ENCODE measurements at regions not wholly inside any gene's neighbourhood (a gene's known extent, or its start where the extent isn't known, plus 50 kb on each side); places are given as distances from the start of the nearest gene placed in this dataset.

- DNase-seq (ENCODE audit: low spot score), result no peak
Observed at GRCh38 chr5:174336479-174336878, 291.0 kb downstream of the NSG2 start.

GRCh38 chr5:174337276-174338184 is 292.0 kb downstream of the NSG2 start:
- DNase-seq (ENCODE audit: low spot score), result no peak

DNA sequence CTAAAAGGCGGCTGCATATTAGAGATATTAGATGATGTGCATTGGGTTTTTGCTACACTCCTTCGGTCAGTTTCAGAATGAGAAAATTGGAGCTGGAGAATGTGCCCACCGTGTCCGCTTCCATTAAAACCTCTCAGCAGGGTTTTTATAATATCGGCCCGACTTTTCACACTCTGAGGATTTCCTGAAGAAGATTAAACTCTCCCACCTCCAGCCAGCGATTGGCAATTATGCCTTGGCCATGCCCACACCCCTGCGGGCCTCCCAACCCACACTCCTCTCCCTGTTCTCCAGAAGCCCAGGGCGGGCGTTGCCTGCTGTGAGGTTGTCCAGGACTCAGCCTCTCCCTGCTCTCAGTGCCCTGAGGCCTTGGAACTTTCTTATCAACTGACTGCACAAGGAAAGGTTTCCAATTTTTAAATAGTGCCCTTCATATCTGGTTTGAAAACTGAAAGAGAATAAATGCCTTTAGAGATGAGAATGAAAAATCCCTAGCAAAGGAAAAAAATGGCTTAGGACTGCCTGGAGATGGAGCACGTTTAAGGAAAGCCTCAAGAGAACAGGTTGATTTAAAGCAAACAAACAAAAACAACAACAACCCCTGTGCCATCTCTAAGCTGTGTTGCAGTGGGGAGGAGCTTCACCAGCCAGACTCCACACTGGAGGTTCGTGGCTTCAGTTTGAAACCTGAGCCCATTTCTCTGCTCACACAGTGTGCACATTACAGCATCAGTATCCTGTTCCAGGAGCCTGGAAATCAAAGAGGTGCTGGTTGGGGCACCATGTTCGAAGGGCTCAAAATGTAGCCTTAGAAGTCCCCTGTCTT is 292.9 kb downstream of the NSG2 start:
- DNase-seq (ENCODE audit: low spot score), result peak; percentile 65

DNA sequence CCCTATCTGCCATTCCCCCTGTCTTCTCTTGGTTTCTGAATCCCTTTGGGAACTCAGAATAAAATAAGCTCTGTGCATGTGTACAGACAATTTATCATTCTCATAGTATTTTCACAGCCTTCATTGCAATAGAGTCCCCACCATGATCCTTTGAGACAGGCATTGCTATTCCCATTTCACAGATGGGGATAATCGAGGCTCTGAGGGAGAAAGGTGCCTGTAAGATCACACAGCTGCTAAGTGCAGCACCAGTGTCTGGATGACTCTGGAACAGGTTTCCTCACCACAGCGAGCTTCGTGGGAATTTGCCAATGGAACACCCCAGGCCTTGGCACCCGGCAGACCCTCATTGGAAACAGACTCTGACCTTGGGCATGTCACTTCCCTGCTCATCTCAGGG is 293.6 kb downstream of the NSG2 start:
- DNase-seq (ENCODE audit: low spot score), result no peak

DNA sequence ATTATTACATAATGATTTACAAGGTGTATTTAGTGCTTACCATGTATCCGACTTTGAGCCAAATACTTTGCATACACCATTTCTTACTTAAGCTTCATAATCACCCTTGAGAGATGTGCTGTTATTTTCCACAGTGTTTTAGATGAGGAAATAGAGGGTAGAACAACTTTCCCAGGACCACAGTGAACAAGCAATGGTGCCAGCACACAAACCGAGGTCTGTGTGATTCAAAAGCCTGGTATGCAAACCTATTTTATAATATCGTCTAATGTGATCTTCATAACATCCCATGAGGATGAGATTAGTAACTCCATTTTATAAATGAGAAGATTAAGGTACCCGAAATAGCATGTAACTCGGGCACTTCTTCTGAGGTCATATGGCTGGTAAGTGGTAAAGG is 294.7 kb downstream of the NSG2 start:
- no peak for DNase-seq (ENCODE audit: low spot score)

DNA sequence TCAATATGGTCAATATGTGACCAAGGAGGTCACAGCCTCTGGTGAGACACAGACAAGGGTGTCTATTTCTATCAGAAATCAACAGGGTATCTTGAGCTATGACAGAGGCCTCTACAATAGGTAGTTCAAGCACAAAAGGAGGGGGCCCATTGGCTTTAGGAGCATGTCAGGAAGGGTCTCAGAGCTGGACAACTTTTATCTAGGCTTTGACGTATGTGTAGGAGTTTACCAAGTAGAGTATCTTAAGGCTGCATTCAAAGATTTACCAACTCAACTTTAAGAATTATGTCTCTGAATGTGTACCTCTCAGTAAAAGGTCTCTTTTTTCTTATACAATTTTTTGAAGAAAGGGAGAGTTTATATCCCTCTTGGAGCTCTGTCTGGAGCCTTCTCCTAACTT is 297.2 kb downstream of the NSG2 start:
- DNase-seq (ENCODE audit: low spot score), result no peak

- no peak for DNase-seq (ENCODE audit: low spot score)
Observed at GRCh38 chr5:174343826-174344225, 298.3 kb downstream of the NSG2 start.

DNA sequence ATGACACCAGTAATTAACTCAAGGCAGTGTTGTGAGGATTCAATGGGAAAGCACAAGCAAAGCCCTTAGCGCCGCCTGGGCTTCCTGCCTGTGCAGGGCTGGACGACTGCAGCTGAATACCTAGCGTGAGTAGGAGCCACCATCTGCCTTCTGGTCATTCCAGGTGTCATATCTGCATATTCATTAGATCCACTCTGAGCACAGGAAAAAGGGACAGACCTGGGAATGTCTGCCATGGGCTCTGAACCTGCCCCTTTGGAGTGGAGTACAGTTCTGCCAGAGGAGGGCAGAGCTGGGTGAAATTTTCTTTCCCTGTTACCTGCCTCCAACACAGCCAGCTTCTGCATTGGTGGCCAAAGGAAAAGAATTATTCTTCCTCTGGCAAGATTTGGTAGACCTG is 298.8 kb downstream of the NSG2 start:
- DNase-seq (ENCODE audit: low spot score), result no peak

GRCh38 chr5:174347183-174347582 is 301.7 kb downstream of the NSG2 start:
- DNase-seq (ENCODE audit: low spot score), result no peak

DNA sequence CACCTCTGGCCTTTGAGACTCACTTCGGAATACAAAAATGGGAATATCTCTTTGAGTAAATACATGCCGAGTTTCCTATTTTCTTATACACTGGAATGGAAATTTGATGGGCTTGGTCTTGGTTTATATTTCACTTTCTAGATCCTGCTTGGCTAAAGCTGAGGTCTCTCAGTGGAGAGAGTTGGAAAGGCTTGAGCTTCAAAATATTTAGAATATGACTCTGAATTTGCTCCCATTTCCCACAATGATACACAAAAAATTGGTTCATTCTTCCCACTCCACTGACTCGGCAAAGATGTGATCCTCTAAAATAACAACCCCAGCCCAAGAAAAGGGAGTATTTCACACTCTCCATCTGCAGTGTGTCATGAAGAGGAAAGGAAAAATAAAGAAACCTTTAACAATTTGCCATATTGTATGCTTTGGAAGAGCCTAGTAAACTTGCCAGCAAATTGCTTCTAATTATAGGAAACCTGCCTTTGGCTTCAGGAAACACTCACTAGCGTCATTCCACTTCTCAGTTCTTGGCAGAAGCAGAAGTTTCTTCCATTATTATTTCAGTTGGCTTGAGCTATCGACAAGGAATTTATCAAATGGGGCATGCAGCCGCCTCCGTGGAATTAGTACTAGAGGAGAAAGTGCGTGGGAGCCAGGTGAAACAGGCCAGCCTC is 302.9 kb downstream of the NSG2 start:
- no peak for DNase-seq (ENCODE audit: low spot score)

- DNase-seq (ENCODE audit: low spot score), result no peak
Observed at GRCh38 chr5:174352681-174353080, 307.2 kb downstream of the NSG2 start.

GRCh38 chr5:174354571-174354970 is 309.1 kb downstream of the NSG2 start:
- DNase-seq (ENCODE audit: low spot score), result no peak

DNA sequence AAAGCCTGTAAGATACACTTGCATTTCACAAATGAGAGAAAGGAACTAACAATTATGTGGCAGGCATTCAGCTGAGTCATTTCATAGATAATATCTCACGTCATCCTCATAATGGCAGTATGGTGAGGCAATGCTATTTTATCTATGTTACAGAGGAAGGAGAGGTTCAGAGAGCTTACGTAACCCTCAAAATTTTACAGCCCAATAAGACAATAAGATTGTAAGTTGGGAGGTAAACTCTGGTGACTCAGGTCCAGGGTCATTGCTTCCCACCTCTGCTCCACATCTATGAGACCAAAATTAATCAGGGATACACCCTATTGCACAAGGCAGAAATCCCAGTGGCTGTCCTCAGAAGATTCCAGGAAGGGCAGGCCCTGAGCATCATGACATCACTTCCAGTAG is 309.7 kb downstream of the NSG2 start:
- no peak for DNase-seq (ENCODE audit: low spot score)

DNA sequence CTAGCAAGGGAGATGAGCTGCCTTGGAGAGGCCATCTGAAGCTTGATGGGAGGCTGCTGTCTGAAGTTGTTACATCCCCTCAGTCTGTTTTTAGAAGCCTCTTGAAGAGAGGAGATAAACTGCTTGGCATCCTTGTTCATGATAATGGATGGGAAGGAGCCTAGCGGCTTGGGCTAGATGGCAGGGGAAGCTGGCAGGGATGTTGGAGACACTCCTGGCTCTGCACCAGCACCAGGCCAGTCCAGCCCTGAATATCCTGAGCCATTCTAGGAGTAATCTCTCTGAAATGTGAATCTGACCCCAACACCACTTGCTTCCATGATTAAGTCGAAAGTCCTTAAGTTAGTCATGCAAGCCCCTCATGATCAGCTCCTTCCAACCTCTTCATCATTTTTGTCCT is 310.5 kb downstream of the NSG2 start:
- DNase-seq (ENCODE audit: low spot score), result no peak

GRCh38 chr5:174356536-174356935 is 311.0 kb downstream of the NSG2 start:
- DNase-seq (ENCODE audit: low spot score), result no peak

DNA sequence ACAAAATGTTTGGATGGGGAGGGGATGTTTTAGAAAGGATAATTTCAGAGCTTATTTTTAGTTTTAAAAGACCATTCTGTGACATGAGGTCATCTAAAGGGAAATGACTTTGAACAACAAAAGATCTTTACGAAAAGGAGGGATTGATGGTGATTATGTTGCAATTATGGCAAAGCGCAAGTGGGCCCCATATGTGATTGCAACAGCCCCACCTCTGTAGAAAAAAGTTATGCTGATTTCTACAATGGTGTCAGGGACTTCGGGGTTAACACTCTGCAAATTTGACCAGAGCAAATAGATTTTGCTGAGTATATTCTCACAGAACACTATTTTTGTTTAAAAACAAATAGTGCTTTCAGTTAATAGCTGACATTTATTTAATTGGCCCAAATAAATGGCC is 312.8 kb downstream of the NSG2 start:
- DNase-seq (ENCODE audit: low spot score), result no peak

DNA sequence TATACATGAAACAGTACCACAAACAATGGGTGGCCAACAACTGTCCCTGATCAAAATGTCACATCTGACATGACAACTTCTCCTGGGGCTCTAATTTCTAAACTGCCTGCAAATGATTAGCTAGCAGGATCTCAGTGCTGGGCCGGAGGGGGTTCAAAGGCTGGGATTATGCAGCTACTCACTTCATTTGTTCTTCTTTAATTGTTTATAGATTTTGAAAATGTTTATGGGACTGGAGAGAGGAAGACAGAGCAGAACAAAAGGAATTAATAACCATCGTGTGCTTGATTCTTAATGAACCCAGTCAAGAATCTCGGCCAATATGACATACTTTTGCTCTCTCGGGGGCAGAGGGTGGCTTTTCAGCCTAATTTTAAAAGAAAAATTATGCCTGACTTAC is 313.6 kb downstream of the NSG2 start:
- DNase-seq (ENCODE audit: low spot score), result no peak

- no peak for DNase-seq (ENCODE audit: low spot score)
Observed at GRCh38 chr5:174362514-174362913, 317.0 kb downstream of the NSG2 start.

DNA sequence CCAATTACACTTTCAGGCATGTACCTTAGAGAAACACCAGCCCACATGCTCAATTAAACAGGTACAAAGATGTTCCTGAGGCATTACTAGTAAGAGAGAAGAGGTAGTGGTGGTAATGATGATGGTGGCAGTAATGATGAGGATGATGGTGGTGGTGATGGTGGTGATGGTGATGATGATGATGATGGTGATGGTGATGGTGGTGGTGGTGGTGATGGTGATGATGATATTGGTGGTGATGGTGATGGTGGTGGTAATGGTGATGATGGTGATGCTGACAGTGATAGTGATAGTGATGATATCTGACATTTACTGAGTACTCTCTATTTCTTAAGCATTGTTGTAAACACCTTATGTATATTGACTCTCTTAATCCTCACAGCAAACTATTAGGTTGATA is 318.4 kb downstream of the NSG2 start:
- DNase-seq (ENCODE audit: low spot score), result no peak

- DNase-seq (ENCODE audit: low spot score), result no peak
Observed at GRCh38 chr5:174364676-174365075, 319.2 kb downstream of the NSG2 start.

DNA sequence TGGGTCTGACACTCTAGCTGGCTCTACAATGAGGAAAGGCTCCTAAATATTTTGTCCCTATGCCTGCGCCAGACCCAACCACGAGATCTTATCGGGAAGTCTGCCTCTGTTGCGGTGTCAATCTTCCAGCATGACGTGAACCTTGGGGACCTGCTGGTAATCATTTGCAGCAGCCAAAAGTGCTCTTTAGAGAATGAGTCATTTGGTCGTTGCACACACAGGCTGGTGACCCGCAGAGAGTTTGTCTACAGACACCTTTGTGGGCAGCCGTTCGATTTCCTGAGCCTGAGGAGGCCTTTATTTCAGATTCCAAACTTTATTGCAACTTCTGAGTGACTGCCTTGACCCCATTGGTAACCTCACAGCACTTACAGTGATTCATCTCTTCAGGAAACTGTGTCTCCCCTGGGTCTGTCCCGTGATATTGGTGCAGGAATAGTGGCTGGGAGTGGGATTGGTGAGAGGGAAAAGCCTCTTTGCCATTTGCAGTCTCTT is 326.1 kb downstream of the NSG2 start:
- DNase-seq (ENCODE audit: low spot score), result no peak

GRCh38 chr5:174374206-174374605 is 328.7 kb downstream of the NSG2 start:
- DNase-seq (ENCODE audit: low spot score), result no peak

DNA sequence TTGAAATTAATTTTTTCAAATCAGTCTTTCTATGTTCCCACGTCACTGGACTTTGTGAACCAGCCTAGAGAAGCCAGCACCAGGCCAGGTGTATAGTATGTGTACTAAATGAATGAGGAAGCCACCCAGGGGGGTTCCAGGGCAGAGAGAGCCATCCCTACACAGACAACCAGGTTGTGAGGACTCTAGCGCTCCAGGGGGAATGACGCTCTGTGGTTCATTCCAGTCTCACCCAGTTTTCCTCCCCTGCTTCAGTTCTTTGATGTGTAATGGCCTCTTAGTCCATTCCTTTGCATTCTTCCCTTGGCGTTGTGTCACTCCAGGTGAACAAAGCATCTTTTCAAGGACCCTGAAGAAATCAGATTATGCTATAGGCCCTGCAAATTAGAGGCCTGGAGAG is 330.6 kb downstream of the NSG2 start:
- DNase-seq (ENCODE audit: low spot score), result no peak

Measured in D341Med (cell line).